ENCODE measurements at regions not wholly inside any gene's neighbourhood (a gene's known extent, or its start where the extent isn't known, plus 50 kb on each side); places are given as distances from the start of the nearest gene placed in this dataset.
A peak's percentile ranks its signal among the peaks of the same experiment; 100 is the strongest.

- H3K4me3 ChIP-seq: no peak overlapping the region
- intact Hi-C loops (cut with DNase I): no loop called here
- H3K27me3 ChIP-seq: no peaks in the 10 kb centered on the region
- no peaks in the 10 kb centered on the region for H3K36me3 ChIP-seq
- H3K4me1 ChIP-seq: no peaks in the 10 kb centered on the region
- no peak for TF ChIP-seq CTCF (IDR thresholded peaks at IDR 0.05)
- no peak for DNase-seq
- no peak for ATAC-seq
- H3K9me3 ChIP-seq: no peaks in the 10 kb centered on the region
- no peak overlapping the region for H3K27ac ChIP-seq
Observed at GRCh38 chr1:218556016-218556415, 210.9 kb downstream of the TGFB2 start.

GRCh38 chr1:218557731-218558130, 212.6 kb downstream of the TGFB2 start:
- Histone ChIP-seq H3K4me1 (no peaks in the 10 kb centered on the region), H3K9me3 (no peaks in the 10 kb centered on the region), H3K4me3 (no peak overlapping the region), H3K36me3 (no peaks in the 10 kb centered on the region), H3K27ac (no peak overlapping the region), H3K27me3 (no peaks in the 10 kb centered on the region)
- ATAC-seq (peak; percentile 44), DNase-seq (no peak)
- no peak for TF ChIP-seq CTCF (IDR thresholded peaks at IDR 0.05)
- intact Hi-C loops (cut with DNase I): no loop called here

GRCh38 chr1:218558271-218558810, 213.2 kb downstream of the TGFB2 start:
- H3K4me3 ChIP-seq: no peak overlapping the region
- H3K27me3 ChIP-seq: no peaks in the 10 kb centered on the region
- H3K27ac ChIP-seq: no peak overlapping the region
- DNase-seq: no peak
- H3K9me3 ChIP-seq: no peaks in the 10 kb centered on the region
- no peaks in the 10 kb centered on the region for H3K36me3 ChIP-seq
- H3K4me1 ChIP-seq: no peaks in the 10 kb centered on the region
- intact Hi-C loops (cut with DNase I): no loop called here
- no peak for TF ChIP-seq CTCF (IDR thresholded peaks at IDR 0.05)
- ATAC-seq: no peak

- no peaks in the 10 kb centered on the region for H3K27me3 ChIP-seq
- DNase-seq (no peak), ATAC-seq (no peak)
- H3K27ac ChIP-seq: no peak overlapping the region
- H3K36me3 ChIP-seq: no peaks in the 10 kb centered on the region
- H3K9me3 ChIP-seq: no peaks in the 10 kb centered on the region
- intact Hi-C loops (cut with DNase I): no loop called here
- H3K4me3 ChIP-seq: no peak overlapping the region
- no peak for TF ChIP-seq CTCF (IDR thresholded peaks at IDR 0.05)
- H3K4me1 ChIP-seq: no peaks in the 10 kb centered on the region
Observed at GRCh38 chr1:218565377-218565776, 220.2 kb downstream of the TGFB2 start.

- DNase-seq (no peak), ATAC-seq (no peak)
- H3K4me3 ChIP-seq: no peak overlapping the region
- intact Hi-C loops (cut with DNase I): no loop called here
- no peaks in the 10 kb centered on the region for H3K9me3 ChIP-seq
- no peak overlapping the region for H3K27ac ChIP-seq
- no peak for TF ChIP-seq CTCF (IDR thresholded peaks at IDR 0.05)
- no peaks in the 10 kb centered on the region for H3K27me3 ChIP-seq
- no peaks in the 10 kb centered on the region for H3K36me3 ChIP-seq
- H3K4me1 ChIP-seq: no peaks in the 10 kb centered on the region
Observed at GRCh38 chr1:218568962-218569550, 223.9 kb downstream of the TGFB2 start.

GRCh38 chr1:218570456-218570855, 225.3 kb downstream of the TGFB2 start:
- DNase-seq: no peak
- intact Hi-C loops (cut with DNase I): no loop called here
- no peak for ATAC-seq
- Histone ChIP-seq H3K27me3 (no peaks in the 10 kb centered on the region), H3K9me3 (no peaks in the 10 kb centered on the region), H3K36me3 (no peaks in the 10 kb centered on the region), H3K27ac (no peak overlapping the region), H3K4me3 (no peak overlapping the region), H3K4me1 (no peaks in the 10 kb centered on the region)
- TF ChIP-seq CTCF (IDR thresholded peaks at IDR 0.05): no peak
